Esophagus muscularis mucosa (tissue), 4 donors: ENCODE measurements at regions not wholly inside any gene's neighbourhood (a gene's known extent, or its start where the extent isn't known, plus 50 kb on each side); places are given as distances from the start of the nearest gene placed in this dataset.

Experiments
- DNase-seq: peaks from one replicate; pipeline ENCODE4 v3.0.0-alpha.2; 2017; ENCODE audit errors: extremely low spot score
- H3K27ac ChIP-seq, 4 donors: fragments of 200-600 bp; sonication (generic); replicated peaks in 1 of 4; 1 replicate in 3 of 4; 2 replicates in 1 of 4; pipeline ENCODE4 v1.5.1; 2016 to 2019; ENCODE audit warnings: mild to moderate bottlenecking in 1 of 4
- H3K27me3 ChIP-seq, 4 donors: fragments of 200-600 bp; sonication (generic); one replicate each; pipeline versions ENCODE4 v1.5.1 to v1.6.0; 2016 to 2019
- H3K36me3 ChIP-seq, 4 donors: fragments of 200-600 bp; sonication (generic); one replicate each; pipeline ENCODE4 v1.5.1; 2016 to 2019
- H3K4me1 ChIP-seq, 4 donors: fragments of 200-600 bp; sonication (generic); one replicate each; pipeline ENCODE4 v1.5.1; 2016 to 2019
- H3K4me3 ChIP-seq, 4 donors: fragments of 200-600 bp; sonication (generic); 1 replicate in 2 of 4; 2 replicates in 2 of 4; pipeline ENCODE4 v1.5.1; 2016 to 2019; ENCODE audit warnings: mild to moderate bottlenecking in 4 of 4, moderate library complexity in 1 of 4
- H3K9me3 ChIP-seq, 4 donors: fragments of 200-600 bp; sonication (generic); 1 replicate in 3 of 4; 2 replicates in 1 of 4; pipeline ENCODE4 v1.5.1; 2016 to 2019
- CTCF ChIP-seq, 3 experiments: fragments of 200-600 bp in 2 of 3; fragments of 450-650 bp in 1 of 3; sonication (generic) in 2 of 3; IDR thresholded peaks; one replicate each; pipeline ENCODE4 v1.5.1; 2017 to 2019; ENCODE audit warnings: antibody characterized with exemption in 3 of 3, mild to moderate bottlenecking in 2 of 3, moderate library complexity in 1 of 3
- EP300 ChIP-seq: sonication (generic); formaldehyde crosslinking; IDR thresholded peaks from one replicate; pipeline ENCODE4 v1.6.1; 2017; ENCODE audit warnings: antibody characterized with exemption
- POLR2A ChIP-seq: fragments of 450-650 bp; IDR thresholded peaks from one replicate; pipeline ENCODE4 v1.6.1; 2017; ENCODE audit warnings: antibody characterized with exemption, moderate library complexity, mild to moderate bottlenecking, low read depth
- POLR2AphosphoS5 ChIP-seq, 2 donors: sonication (generic); formaldehyde crosslinking; IDR thresholded peaks; one replicate each; pipeline ENCODE4 v1.6.1; 2017; ENCODE audit warnings: antibody characterized with exemption in 2 of 2
- WGBS: methylation state at CpG from one replicate; pipeline ENCODE4 v1.1.5; 2018; 5-methylcytosine and 5-hydroxymethylcytosine counted together
- intact Hi-C: fragments of 100-400 bp; cut with DNase I; formaldehyde crosslinking; loops from one replicate; pipeline ENCODE4 v1.15.1; 2023

- Histone ChIP-seq H3K27me3 (no peaks in the 10 kb centered on the region), H3K27ac (no peak overlapping the region), H3K9me3 (peaks cover 0 to 9% (median 3%) of the 10 kb centered on the region in 4 donors), H3K4me3 (no peak overlapping the region), H3K4me1 (no peaks in the 10 kb centered on the region), H3K36me3 (no peaks in the 10 kb centered on the region)
- no peak for DNase-seq
- TF ChIP-seq EP300: no peak
- TF ChIP-seq POLR2AphosphoS5 (IDR thresholded peaks at IDR 0.05): no peak
- TF ChIP-seq CTCF (IDR thresholded peaks at IDR 0.05): no peak
- TF ChIP-seq POLR2A: no peak
- 73% methylated on average over 4 of the region's 4 CpGs for WGBS
- intact Hi-C loops: no loop called here
Measured at GRCh38 chr21:35864039-35864438, 196.3 kb downstream of the SETD4 start.

GRCh38 chr21:35862969-35863368, 197.4 kb downstream of the SETD4 start:
- no peak for DNase-seq
- no peaks in the 10 kb centered on the region for H3K9me3 ChIP-seq
- no peak overlapping the region for H3K4me3 ChIP-seq
- no peaks in the 10 kb centered on the region for H3K27me3 ChIP-seq
- TF ChIP-seq EP300 (no peak), CTCF (IDR thresholded peaks at IDR 0.05) (no peak), POLR2AphosphoS5 (IDR thresholded peaks at IDR 0.05) (no peak), POLR2A (no peak)
- intact Hi-C loops: no loop called here
- H3K27ac ChIP-seq: no peak overlapping the region
- H3K36me3 ChIP-seq: no peaks in the 10 kb centered on the region
- H3K4me1 ChIP-seq: peaks cover 0 to 10% (median 7%) of the 10 kb centered on the region in 4 donors
- WGBS: 48% methylated on average over 1 of the region's 1 CpG

- no peak for TF ChIP-seq EP300
- no peak for TF ChIP-seq POLR2AphosphoS5 (IDR thresholded peaks at IDR 0.05)
- TF ChIP-seq POLR2A: no peak
- no peak for TF ChIP-seq CTCF (IDR thresholded peaks at IDR 0.05)
- peaks cover 0 to 14% (median 11%) of the 10 kb centered on the region in 4 donors for H3K4me1 ChIP-seq
- no peak overlapping the region for H3K4me3 ChIP-seq
- H3K9me3 ChIP-seq: no peaks in the 10 kb centered on the region
- intact Hi-C loops: no loop called here
- no peaks in the 10 kb centered on the region for H3K36me3 ChIP-seq
- H3K27ac ChIP-seq: no peak overlapping the region
- H3K27me3 ChIP-seq: no peaks in the 10 kb centered on the region
- no peak for DNase-seq
Measured at GRCh38 chr21:35861661-35862060, 198.7 kb downstream of the SETD4 start.

- H3K4me3 ChIP-seq: no peak overlapping the region
- 92% methylated on average over 6 of the region's 6 CpGs for WGBS
- TF ChIP-seq EP300: no peak
- TF ChIP-seq POLR2AphosphoS5 (IDR thresholded peaks at IDR 0.05): no peak
- TF ChIP-seq POLR2A: no peak
- TF ChIP-seq CTCF (IDR thresholded peaks at IDR 0.05): no peak
- intact Hi-C loops: no loop called here
- no peaks in the 10 kb centered on the region for H3K36me3 ChIP-seq
- no peak for DNase-seq
- H3K9me3 ChIP-seq: no peaks in the 10 kb centered on the region
- H3K27ac ChIP-seq: no peak overlapping the region
- H3K4me1 ChIP-seq: peaks cover 0 to 14% (median 11%) of the 10 kb centered on the region in 4 donors
- no peaks in the 10 kb centered on the region for H3K27me3 ChIP-seq
Measured at GRCh38 chr21:35860189-35860869, 200.0 kb downstream of the SETD4 start.

- no peaks in the 10 kb centered on the region for H3K27me3 ChIP-seq
- intact Hi-C loops: no loop called here
- H3K4me3 ChIP-seq: no peak overlapping the region
- H3K9me3 ChIP-seq: no peaks in the 10 kb centered on the region
- H3K36me3 ChIP-seq: no peaks in the 10 kb centered on the region
- peaks cover 0 to 14% (median 11%) of the 10 kb centered on the region in 4 donors for H3K4me1 ChIP-seq
- TF ChIP-seq EP300 (no peak), POLR2A (no peak), CTCF (IDR thresholded peaks at IDR 0.05) (no peak), POLR2AphosphoS5 (IDR thresholded peaks at IDR 0.05) (no peak)
- no peak overlapping the region for H3K27ac ChIP-seq
- no peak for DNase-seq
- WGBS: 75% methylated on average over 3 of the region's 3 CpGs
Measured at GRCh38 chr21:35859677-35860076, 200.6 kb downstream of the SETD4 start.
